ENCODE measurements at regions not wholly inside any gene's neighbourhood (a gene's known extent, or its start where the extent isn't known, plus 50 kb on each side); places are given as distances from the start of the nearest gene placed in this dataset.

GRCh38 chr11:92626624-92627023, 342.8 kb upstream of the MTNR1B start:
- no peak for DNase-seq

- no peak for DNase-seq
Observed at GRCh38 chr11:92627615-92628256, 341.7 kb upstream of the MTNR1B start.

- DNase-seq: no peak
Observed at GRCh38 chr11:92628401-92629292, 340.8 kb upstream of the MTNR1B start.

GRCh38 chr11:92632495-92632894, 337.0 kb upstream of the MTNR1B start:
- no peak for DNase-seq

- DNase-seq: no peak
Observed at GRCh38 chr11:92633820-92634219, 335.6 kb upstream of the MTNR1B start.

GRCh38 chr11:92636543-92637188, 332.8 kb upstream of the MTNR1B start:
- DNase-seq: no peak

GRCh38 chr11:92638678-92639077, 330.8 kb upstream of the MTNR1B start:
- no peak for DNase-seq

- no peak for DNase-seq
Observed at GRCh38 chr11:92642177-92642931, 327.1 kb upstream of the MTNR1B start.

GRCh38 chr11:92643827-92644226, 325.6 kb upstream of the MTNR1B start:
- no peak for DNase-seq

GRCh38 chr11:92644595-92645445, 324.6 kb upstream of the MTNR1B start:
- no peak for DNase-seq

GRCh38 chr11:92651159-92651558, 318.3 kb upstream of the MTNR1B start:
- no peak for DNase-seq

- DNase-seq: no peak
Observed at GRCh38 chr11:92653454-92653853, 316.0 kb upstream of the MTNR1B start.

- no peak for DNase-seq
Observed at GRCh38 chr11:92656783-92657182, 312.7 kb upstream of the MTNR1B start.

GRCh38 chr11:92657226-92657625, 312.2 kb upstream of the MTNR1B start:
- DNase-seq: no peak

GRCh38 chr11:92658733-92659132, 310.7 kb upstream of the MTNR1B start:
- no peak for DNase-seq

GRCh38 chr11:92659793-92660192, 309.7 kb upstream of the MTNR1B start:
- DNase-seq: no peak

- DNase-seq: no peak
Observed at GRCh38 chr11:92662601-92663360, 306.7 kb upstream of the MTNR1B start.

GRCh38 chr11:92663539-92663938, 305.9 kb upstream of the MTNR1B start:
- DNase-seq: no peak

GRCh38 chr11:92667486-92668152, 301.8 kb upstream of the MTNR1B start:
- no peak for DNase-seq

- DNase-seq: no peak
Observed at GRCh38 chr11:92670308-92670890, 299.1 kb upstream of the MTNR1B start.

Measured in femur (tissue), 1 donor.